ENCODE measurements at regions not wholly inside any gene's neighbourhood (a gene's known extent, or its start where the extent isn't known, plus 50 kb on each side); places are given as distances from the start of the nearest gene placed in this dataset.

- CTCF ChIA-PET = no interaction called here
- Histone ChIP-seq H3K9ac (no peak overlapping the region), H3K27ac (ENCODE audit: low read depth in 2 of 2, low read length in 1 of 2) (no peak overlapping the region), H3K27me3 (ENCODE audit: insufficient read depth) (no peaks in the 10 kb centered on the region), H2AFZ (ENCODE audit: low read depth) (no peak overlapping the region), H3K79me2 (ENCODE audit: insufficient read depth) (no peaks in the 10 kb centered on the region), H3K4me1 (ENCODE audit: control insufficient read depth in 1 of 2, insufficient read depth in 2 of 2, low read depth in 1 of 2, low read length in 1 of 2) (peaks cover 0 to 28% of the 10 kb centered on the region in 2 experiments; a peak in 2 of 4 replicates), H3K9me3 (no peaks in the 10 kb centered on the region), H3K9me2 (no peaks in the 10 kb centered on the region), H3F3A (replicated peaks; ENCODE audit: insufficient read depth) (no peaks in the 10 kb centered on the region), H3K4me3 (ENCODE audit: low read depth in 2 of 2, low read length in 1 of 2) (no peak overlapping the region), H3K4me2 (no peak overlapping the region), H4K20me1 (ENCODE audit: insufficient read depth) (no peaks in the 10 kb centered on the region), H3K36me3 (replicated peaks in 1 of 2; ENCODE audit: control insufficient read depth in 1 of 2, insufficient read depth in 2 of 2, low read length in 1 of 2) (no peaks in the 10 kb centered on the region)
- POLR2A ChIA-PET = no interaction called here
- TF ChIP-seq USF2 (IDR thresholded peaks at IDR 0.05; ENCODE audit: borderline replicate concordance, low read depth, low read length) = no peak
- DNase-seq = no peak
- 33% methylated on average over 3 of the region's 3 CpGs for WGBS (ENCODE audit: low lambda C conversion rate)
These were observed 270.6 kb downstream of the CYRIA start for GRCh38 chr2:16394986-16395550.

GRCh38 chr2:16394072-16394985 is 271.3 kb downstream of the CYRIA start:
- DNase-seq = peak; percentile 62
- no peaks in the 10 kb centered on the region for H3K79me2 ChIP-seq (ENCODE audit: insufficient read depth)
- POLR2A ChIA-PET = no interaction called here
- no peaks in the 10 kb centered on the region for H3K9me2 ChIP-seq
- H3K36me3 ChIP-seq (replicated peaks in 1 of 2; ENCODE audit: control insufficient read depth in 1 of 2, insufficient read depth in 2 of 2, low read length in 1 of 2) = no peaks in the 10 kb centered on the region
- CTCF ChIA-PET = interaction anchor here (0.8 to 1.1 kb wide), 2 partner anchors 94 to 454 kb away, joined by 3 to 4 read pairs; partner anchors contain the start of gene MYCN
- H3K27me3 ChIP-seq (ENCODE audit: insufficient read depth) = no peaks in the 10 kb centered on the region
- no peaks in the 10 kb centered on the region for H4K20me1 ChIP-seq (ENCODE audit: insufficient read depth)
- H3K9ac ChIP-seq = no peak overlapping the region
- no peak overlapping the region for H3K4me2 ChIP-seq
- peaks cover 0 to 26% of the 10 kb centered on the region in 2 experiments; a peak in 2 of 4 replicates for H3K4me1 ChIP-seq (ENCODE audit: control insufficient read depth in 1 of 2, insufficient read depth in 2 of 2, low read depth in 1 of 2, low read length in 1 of 2)
- peak; percentile 17; the same call in 1 of the 2 replicates for TF ChIP-seq RAD21 (IDR thresholded peaks at IDR 0.05; ENCODE audit: low read length)
- no peak for TF ChIP-seq PBX3 (IDR thresholded peaks at IDR 0.05)
- no peak for TF ChIP-seq MXI1 (IDR thresholded peaks at IDR 0.05; ENCODE audit: low read depth, low read length)
- TF ChIP-seq CHD2 (IDR thresholded peaks at IDR 0.05; ENCODE audit: low read length, partially characterized antibody) = no peak
- TF ChIP-seq USF2 (IDR thresholded peaks at IDR 0.05; ENCODE audit: borderline replicate concordance, low read depth, low read length) = no peak
- TF ChIP-seq FOXJ3 (CRISPR knock-in tag; IDR thresholded peaks at IDR 0.05) = no peak
- H3K4me3 ChIP-seq (ENCODE audit: low read depth in 2 of 2, low read length in 1 of 2) = no peak overlapping the region
- no peaks in the 10 kb centered on the region for H3F3A ChIP-seq (replicated peaks; ENCODE audit: insufficient read depth)
- H2AFZ ChIP-seq (ENCODE audit: low read depth) = no peak overlapping the region
- peak overlapping the region in 1 of 2 experiments; percentile 19; a peak in 1 of 4 replicates for H3K27ac ChIP-seq (ENCODE audit: low read depth in 2 of 2, low read length in 1 of 2)
- no peaks in the 10 kb centered on the region for H3K9me3 ChIP-seq
- 51% methylated on average over 12 of the region's 15 CpGs for WGBS (ENCODE audit: low lambda C conversion rate)
